ENCODE measurements at regions not wholly inside any gene's neighbourhood (a gene's known extent, or its start where the extent isn't known, plus 50 kb on each side); places are given as distances from the start of the nearest gene placed in this dataset.

DNA sequence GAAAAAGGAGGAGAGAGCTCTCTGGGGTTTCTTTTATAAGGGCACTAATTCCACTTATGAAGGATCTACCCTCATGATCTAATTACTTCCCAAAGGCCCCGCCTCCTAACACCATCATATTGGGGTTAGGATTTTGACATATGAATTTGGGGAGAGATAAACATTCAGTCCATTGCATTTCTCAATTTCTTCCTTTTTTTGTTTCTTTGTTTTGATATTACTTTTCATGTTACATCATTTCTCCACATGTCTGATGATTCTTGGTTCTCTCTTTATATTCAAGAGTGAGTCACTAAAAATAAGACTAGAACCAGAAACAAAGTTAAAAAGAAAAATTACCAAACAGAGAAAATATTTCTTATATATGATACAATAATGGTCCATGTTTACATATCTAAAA, 63.2 kb upstream of the DUSP10 start:
- peaks cover 8 to 12% of the 10 kb centered on the region in 2 donors for H3K4me1 ChIP-seq (ENCODE audit: control insufficient read depth in 2 of 2, insufficient read depth in 2 of 2, low read length in 2 of 2)
- H3K4me3 ChIP-seq (ENCODE audit: low read length): no peak overlapping the region
- Mint-ChIP-seq H3K27me3 (peaks cover 0 to 4% (median 0%) of the 10 kb centered on the region in 5 donors), H3K9me3 (peaks cover 0 to 10% (median 3%) of the 10 kb centered on the region in 11 donors), H3K27ac (no peak overlapping the region), H3K36me3 (peaks cover 0 to 17% (median 0%) of the 10 kb centered on the region in 5 donors), H3K4me1 (peaks cover 4 to 32% (median 15%) of the 10 kb centered on the region in 7 donors), H3K4me3 (no peak overlapping the region)
- no peaks in the 10 kb centered on the region for H3K36me3 ChIP-seq (ENCODE audit: control insufficient read depth in 2 of 3, insufficient read depth in 3 of 3, low read length in 3 of 3)
- intact Hi-C loops (cut with micrococcal nuclease): no loop called here
- ChIA-PET POLR2A (no interaction called here), CTCF (no interaction called here)
- DNase-seq: no peak
- no peak overlapping the region for H3K27ac ChIP-seq (ENCODE audit: low read depth, low read length)
- no peak for ATAC-seq
- no peaks in the 10 kb centered on the region for H3K9me3 ChIP-seq (ENCODE audit: control insufficient read depth in 2 of 3, low read length in 3 of 3)
- H3K27me3 ChIP-seq (ENCODE audit: control insufficient read depth in 2 of 2, insufficient read depth in 2 of 2, low read length in 2 of 2): no peaks in the 10 kb centered on the region

GRCh38 chr1:221804303-221804702, 62.4 kb upstream of the DUSP10 start:
- no peak for DNase-seq
- Histone ChIP-seq H3K27ac (ENCODE audit: low read depth, low read length) (no peak overlapping the region), H3K36me3 (ENCODE audit: control insufficient read depth in 2 of 3, insufficient read depth in 3 of 3, low read length in 3 of 3) (no peaks in the 10 kb centered on the region), H3K4me3 (ENCODE audit: low read length) (no peak overlapping the region), H3K4me1 (ENCODE audit: control insufficient read depth in 2 of 2, insufficient read depth in 2 of 2, low read length in 2 of 2) (peaks cover 3 to 6% of the 10 kb centered on the region in 2 donors), H3K27me3 (ENCODE audit: control insufficient read depth in 2 of 2, insufficient read depth in 2 of 2, low read length in 2 of 2) (no peaks in the 10 kb centered on the region), H3K9me3 (ENCODE audit: control insufficient read depth in 2 of 3, low read length in 3 of 3) (no peaks in the 10 kb centered on the region)
- Mint-ChIP-seq H3K27me3 (peaks cover 0 to 4% (median 0%) of the 10 kb centered on the region in 5 donors), H3K9me3 (peaks cover 0 to 11% (median 4%) of the 10 kb centered on the region in 11 donors), H3K27ac (no peak overlapping the region), H3K4me3 (no peak overlapping the region), H3K4me1 (peaks cover 0 to 24% (median 6%) of the 10 kb centered on the region in 7 donors), H3K36me3 (peaks cover 0 to 15% (median 3%) of the 10 kb centered on the region in 5 donors)
- POLR2A ChIA-PET: no interaction called here
- CTCF ChIA-PET: no interaction called here
- intact Hi-C loops (cut with micrococcal nuclease): no loop called here
- ATAC-seq: no peak

DNA sequence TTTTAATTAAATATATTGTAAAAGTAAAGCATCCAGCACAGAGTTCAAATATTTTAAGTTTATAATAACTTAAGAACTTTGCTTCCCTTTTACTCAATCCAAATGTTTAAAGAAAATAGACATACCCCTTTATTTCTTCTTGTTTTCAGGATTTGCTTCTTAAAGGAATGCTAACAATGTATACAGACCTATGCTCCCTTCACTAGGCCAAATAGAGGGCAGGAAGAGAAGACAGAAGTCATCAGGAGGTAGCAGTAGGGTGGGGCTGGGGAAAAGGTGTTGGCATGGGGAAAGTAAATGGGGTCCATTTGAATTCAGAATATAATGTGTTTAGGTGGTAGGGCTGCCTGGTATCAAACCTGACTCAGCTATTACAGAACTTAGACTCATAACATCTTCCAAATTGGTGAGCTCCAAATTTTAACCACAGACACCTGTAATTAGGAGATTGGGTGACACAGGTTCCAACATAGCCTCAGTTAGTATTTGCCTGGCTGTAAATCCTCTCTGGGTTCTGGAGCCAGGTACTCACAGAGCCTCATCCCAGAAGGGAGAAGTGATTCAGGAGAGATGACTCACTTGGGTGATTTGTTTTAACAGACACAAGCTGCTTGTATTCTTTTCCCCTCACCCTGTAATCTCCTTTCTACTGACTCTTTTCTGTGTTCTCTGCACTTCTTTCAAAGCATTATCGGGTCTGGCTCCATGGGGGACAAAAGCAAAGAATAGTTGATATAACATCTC, 60.1 kb upstream of the DUSP10 start:
- POLR2A ChIA-PET: no interaction called here
- Histone ChIP-seq H3K4me3 (ENCODE audit: low read length) (no peak overlapping the region), H3K36me3 (ENCODE audit: control insufficient read depth in 2 of 3, insufficient read depth in 3 of 3, low read length in 3 of 3) (no peaks in the 10 kb centered on the region), H3K27ac (ENCODE audit: low read depth, low read length) (no peak overlapping the region), H3K9me3 (ENCODE audit: control insufficient read depth in 2 of 3, low read length in 3 of 3) (no peaks in the 10 kb centered on the region), H3K27me3 (ENCODE audit: control insufficient read depth in 2 of 2, insufficient read depth in 2 of 2, low read length in 2 of 2) (no peaks in the 10 kb centered on the region), H3K4me1 (ENCODE audit: control insufficient read depth in 2 of 2, insufficient read depth in 2 of 2, low read length in 2 of 2) (no peaks in the 10 kb centered on the region)
- CTCF ChIA-PET: no interaction called here
- Mint-ChIP-seq H3K9me3 (peaks cover 0 to 13% (median 5%) of the 10 kb centered on the region in 11 donors), H3K27me3 (no peaks in the 10 kb centered on the region), H3K4me1 (peaks cover 0 to 16% (median 0%) of the 10 kb centered on the region in 7 donors), H3K27ac (peak overlapping the region in 1 of 9 donors; percentile 64), H3K4me3 (no peak overlapping the region), H3K36me3 (peaks cover 0 to 8% (median 3%) of the 10 kb centered on the region in 5 donors)
- intact Hi-C loops (cut with micrococcal nuclease): no loop called here
- no peak for ATAC-seq
- no peak for DNase-seq

DNA sequence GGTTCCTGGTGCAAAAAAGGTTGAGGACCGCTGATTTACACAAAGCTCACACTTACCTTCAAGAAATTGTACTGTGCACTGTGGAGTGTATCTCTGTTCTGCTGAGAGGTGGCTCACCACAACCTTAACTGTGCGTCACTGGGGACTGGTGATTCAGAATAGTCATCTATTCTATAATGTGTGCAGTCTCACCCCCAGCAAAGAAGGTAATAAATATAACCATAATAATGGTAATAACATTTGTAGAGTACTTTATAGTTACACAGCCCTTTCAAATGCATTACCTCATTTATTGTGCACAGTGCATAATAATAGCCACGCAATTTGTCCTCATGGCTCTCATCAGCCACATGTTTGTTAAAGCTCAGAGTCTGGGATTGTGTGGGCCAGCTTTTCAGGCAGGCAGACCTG, 59.4 kb upstream of the DUSP10 start:
- no peak overlapping the region for H3K27ac ChIP-seq (ENCODE audit: low read depth, low read length)
- peaks cover 0 to 8% (median 3%) of the 10 kb centered on the region in 5 donors for H3K36me3 Mint-ChIP-seq
- DNase-seq (no peak), ATAC-seq (peak; percentile 50)
- no peaks in the 10 kb centered on the region for H3K27me3 Mint-ChIP-seq
- no peaks in the 10 kb centered on the region for H3K9me3 ChIP-seq (ENCODE audit: control insufficient read depth in 2 of 3, low read length in 3 of 3)
- peaks cover 0 to 16% (median 0%) of the 10 kb centered on the region in 7 donors for H3K4me1 Mint-ChIP-seq
- POLR2A ChIA-PET: no interaction called here
- no peaks in the 10 kb centered on the region for H3K27me3 ChIP-seq (ENCODE audit: control insufficient read depth in 2 of 2, insufficient read depth in 2 of 2, low read length in 2 of 2)
- H3K4me1 ChIP-seq (ENCODE audit: control insufficient read depth in 2 of 2, insufficient read depth in 2 of 2, low read length in 2 of 2): no peaks in the 10 kb centered on the region
- H3K4me3 Mint-ChIP-seq: no peak overlapping the region
- no peak overlapping the region for H3K4me3 ChIP-seq (ENCODE audit: low read length)
- CTCF ChIA-PET: no interaction called here
- H3K9me3 Mint-ChIP-seq: peaks cover 0 to 13% (median 5%) of the 10 kb centered on the region in 11 donors
- intact Hi-C loops (cut with micrococcal nuclease): no loop called here
- no peak overlapping the region for H3K27ac Mint-ChIP-seq
- H3K36me3 ChIP-seq (ENCODE audit: control insufficient read depth in 2 of 3, insufficient read depth in 3 of 3, low read length in 3 of 3): no peaks in the 10 kb centered on the region

GRCh38 chr1:221800831-221801230, 58.9 kb upstream of the DUSP10 start:
- no peaks in the 10 kb centered on the region for H3K4me1 ChIP-seq (ENCODE audit: control insufficient read depth in 2 of 2, insufficient read depth in 2 of 2, low read length in 2 of 2)
- Mint-ChIP-seq H3K9me3 (peaks cover 0 to 13% (median 5%) of the 10 kb centered on the region in 11 donors), H3K4me3 (no peak overlapping the region), H3K27ac (no peak overlapping the region), H3K27me3 (no peaks in the 10 kb centered on the region), H3K36me3 (peaks cover 0 to 8% (median 3%) of the 10 kb centered on the region in 5 donors), H3K4me1 (peaks cover 0 to 16% (median 0%) of the 10 kb centered on the region in 7 donors)
- DNase-seq (no peak), ATAC-seq (no peak)
- no peaks in the 10 kb centered on the region for H3K36me3 ChIP-seq (ENCODE audit: control insufficient read depth in 2 of 3, insufficient read depth in 3 of 3, low read length in 3 of 3)
- intact Hi-C loops (cut with micrococcal nuclease): no loop called here
- POLR2A ChIA-PET: no interaction called here
- H3K4me3 ChIP-seq (ENCODE audit: low read length): no peak overlapping the region
- H3K27ac ChIP-seq (ENCODE audit: low read depth, low read length): no peak overlapping the region
- H3K9me3 ChIP-seq (ENCODE audit: control insufficient read depth in 2 of 3, low read length in 3 of 3): no peaks in the 10 kb centered on the region
- no peaks in the 10 kb centered on the region for H3K27me3 ChIP-seq (ENCODE audit: control insufficient read depth in 2 of 2, insufficient read depth in 2 of 2, low read length in 2 of 2)
- CTCF ChIA-PET: no interaction called here

GRCh38 chr1:221797506-221797905, 55.6 kb upstream of the DUSP10 start:
- Histone ChIP-seq H3K9me3 (ENCODE audit: control insufficient read depth in 2 of 3, low read length in 3 of 3) (no peaks in the 10 kb centered on the region), H3K36me3 (ENCODE audit: control insufficient read depth in 2 of 3, insufficient read depth in 3 of 3, low read length in 3 of 3) (no peaks in the 10 kb centered on the region), H3K4me1 (ENCODE audit: control insufficient read depth in 2 of 2, insufficient read depth in 2 of 2, low read length in 2 of 2) (peaks cover 0 to 13% of the 10 kb centered on the region in 2 donors), H3K27ac (ENCODE audit: low read depth, low read length) (no peak overlapping the region), H3K27me3 (ENCODE audit: control insufficient read depth in 2 of 2, insufficient read depth in 2 of 2, low read length in 2 of 2) (no peaks in the 10 kb centered on the region), H3K4me3 (ENCODE audit: low read length) (no peak overlapping the region)
- intact Hi-C loops (cut with micrococcal nuclease): no loop called here
- H3K36me3 Mint-ChIP-seq: peaks cover 0 to 18% (median 3%) of the 10 kb centered on the region in 5 donors
- H3K27me3 Mint-ChIP-seq: no peaks in the 10 kb centered on the region
- peaks cover 0 to 40% (median 0%) of the 10 kb centered on the region in 7 donors for H3K4me1 Mint-ChIP-seq
- no peak overlapping the region for H3K27ac Mint-ChIP-seq
- H3K9me3 Mint-ChIP-seq: peaks cover 0 to 13% (median 5%) of the 10 kb centered on the region in 11 donors
- CTCF ChIA-PET: no interaction called here
- POLR2A ChIA-PET: no interaction called here
- no peak for DNase-seq
- H3K4me3 Mint-ChIP-seq: no peak overlapping the region
- ATAC-seq: no peak

DNA sequence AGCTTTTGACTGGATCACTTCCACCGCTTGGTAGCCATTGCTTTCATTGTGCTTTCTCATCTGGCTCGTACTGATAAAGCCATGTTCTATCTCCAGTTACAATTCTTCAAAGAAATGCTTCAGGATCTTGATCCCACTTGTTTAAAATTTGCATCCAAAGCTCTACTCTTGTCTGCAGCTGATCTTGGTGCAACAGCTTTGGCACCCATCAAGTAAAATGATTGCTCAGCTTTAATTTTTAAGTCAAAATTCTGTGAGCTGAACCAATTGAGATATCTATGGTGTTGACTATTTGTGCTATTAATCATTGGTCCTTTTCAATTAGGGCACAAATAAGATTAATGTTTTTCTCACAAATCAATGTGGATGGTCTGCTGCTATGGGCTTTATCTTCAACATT, 54.8 kb upstream of the DUSP10 start:
- H3K4me3 ChIP-seq (ENCODE audit: low read length): no peak overlapping the region
- intact Hi-C loops (cut with micrococcal nuclease): no loop called here
- H3K4me3 Mint-ChIP-seq: no peak overlapping the region

More for the DNA sequence above, 54.8 kb upstream of the DUSP10 start:
- H3K27me3 Mint-ChIP-seq: no peaks in the 10 kb centered on the region
- ChIA-PET CTCF (no interaction called here), POLR2A (no interaction called here)
- Histone ChIP-seq H3K27ac (ENCODE audit: low read depth, low read length) (no peak overlapping the region), H3K9me3 (ENCODE audit: control insufficient read depth in 2 of 3, low read length in 3 of 3) (no peaks in the 10 kb centered on the region), H3K4me1 (ENCODE audit: control insufficient read depth in 2 of 2, insufficient read depth in 2 of 2, low read length in 2 of 2) (peaks cover 0 to 13% of the 10 kb centered on the region in 2 donors), H3K27me3 (ENCODE audit: control insufficient read depth in 2 of 2, insufficient read depth in 2 of 2, low read length in 2 of 2) (no peaks in the 10 kb centered on the region), H3K36me3 (ENCODE audit: control insufficient read depth in 2 of 3, insufficient read depth in 3 of 3, low read length in 3 of 3) (no peaks in the 10 kb centered on the region)
- peaks cover 0 to 36% (median 0%) of the 10 kb centered on the region in 7 donors for H3K4me1 Mint-ChIP-seq
- no peak overlapping the region for H3K27ac Mint-ChIP-seq
- no peak for DNase-seq
- H3K9me3 Mint-ChIP-seq: peaks cover 0 to 13% (median 5%) of the 10 kb centered on the region in 11 donors
- no peak for ATAC-seq
- H3K36me3 Mint-ChIP-seq: peaks cover 0 to 18% (median 3%) of the 10 kb centered on the region in 5 donors

Data from naive thymus-derived CD4-positive, alpha-beta T cell (primary cell).